ENCODE measurements at regions not wholly inside any gene's neighbourhood (a gene's known extent, or its start where the extent isn't known, plus 50 kb on each side); places are given as distances from the start of the nearest gene placed in this dataset.

- no peak for DNase-seq
Measured at GRCh38 chr2:60400462-60401246, 152.8 kb downstream of the BCL11A start.

GRCh38 chr2:60394463-60394862, 159.0 kb downstream of the BCL11A start:
- DNase-seq, result no peak

GRCh38 chr2:60391649-60392375, 161.6 kb downstream of the BCL11A start:
- no peak for DNase-seq

- DNase-seq, result peak in 1 of 3 experiments; percentile 24
Measured at GRCh38 chr2:60391230-60391629, 162.2 kb downstream of the BCL11A start.

GRCh38 chr2:60386436-60386835, 167.0 kb downstream of the BCL11A start:
- DNase-seq, result no peak

GRCh38 chr2:60385648-60386047, 167.8 kb downstream of the BCL11A start:
- DNase-seq, result no peak

GRCh38 chr2:60383401-60384143, 169.9 kb downstream of the BCL11A start:
- no peak for DNase-seq

GRCh38 chr2:60380411-60380810, 173.0 kb downstream of the BCL11A start:
- no peak for DNase-seq

- DNase-seq, result no peak
Measured at GRCh38 chr2:60379684-60380083, 173.8 kb downstream of the BCL11A start.

- no peak for DNase-seq
Measured at GRCh38 chr2:60379216-60379615, 174.2 kb downstream of the BCL11A start.

GRCh38 chr2:60377825-60378224, 175.6 kb downstream of the BCL11A start:
- DNase-seq, result no peak

GRCh38 chr2:60376252-60376651, 177.2 kb downstream of the BCL11A start:
- no peak for DNase-seq

GRCh38 chr2:60371681-60372080, 181.8 kb downstream of the BCL11A start:
- no peak for DNase-seq

GRCh38 chr2:60371219-60371618, 182.2 kb downstream of the BCL11A start:
- no peak for DNase-seq

GRCh38 chr2:60370814-60371213, 182.6 kb downstream of the BCL11A start:
- no peak for DNase-seq

GRCh38 chr2:60368456-60368855, 185.0 kb downstream of the BCL11A start:
- DNase-seq, result peak in 1 of 3 experiments; percentile 10

- no peak for DNase-seq
Measured at GRCh38 chr2:60366135-60366712, 187.2 kb downstream of the BCL11A start.

- DNase-seq, result no peak
Measured at GRCh38 chr2:60365556-60365955, 187.9 kb downstream of the BCL11A start.

GRCh38 chr2:60364491-60364890, 189.0 kb downstream of the BCL11A start:
- DNase-seq, result no peak

GRCh38 chr2:60361498-60361897, 192.0 kb downstream of the BCL11A start:
- DNase-seq, result no peak

GRCh38 chr2:60359569-60359968, 193.9 kb downstream of the BCL11A start:
- DNase-seq, result peak; percentile 29 to 86 (median 77)

- no peak for DNase-seq
Measured at GRCh38 chr2:60358476-60358875, 195.0 kb downstream of the BCL11A start.

GRCh38 chr2:60357996-60358395, 195.5 kb downstream of the BCL11A start:
- no peak for DNase-seq

Measured in NCI-H1417 (cell line).